Gastrocnemius medialis (tissue), 4 donors: ENCODE measurements at regions not wholly inside any gene's neighbourhood (a gene's known extent, or its start where the extent isn't known, plus 50 kb on each side); places are given as distances from the start of the nearest gene placed in this dataset.

ENCODE experiments used
- CTCF ChIP-seq, 5 experiments: fragments of 450-650 bp in 3 of 5; fragments of 200-600 bp in 2 of 5; sonication (generic) in 2 of 5; IDR thresholded peaks in 4 of 5; conservative IDR thresholded peaks in 1 of 5; 1 replicate in 4 of 5; 2 replicates in 1 of 5; pipeline ENCODE4 v1.5.1; 2016 to 2019; ENCODE audit warnings: antibody characterized with exemption in 5 of 5, mild to moderate bottlenecking in 3 of 5, moderate library complexity in 3 of 5
- POLR2A ChIP-seq, 2 donors: fragments of 450-650 bp; IDR thresholded peaks; one replicate each; pipeline ENCODE4 v1.6.1; 2017; ENCODE audit warnings: antibody characterized with exemption in 2 of 2, mild to moderate bottlenecking in 2 of 2, moderate library complexity in 2 of 2

- TF ChIP-seq CTCF (IDR thresholded peaks at IDR 0.05 in 4 of 5, conservative IDR thresholded peaks at IDR 0.05 in 1 of 5) (no peak), POLR2A (IDR thresholded peaks at IDR 0.05) (no peak)
Observed at GRCh38 chr13:90352763-90353162, 994.7 kb upstream of the MIR17HG start.
